Gastroesophageal sphincter (tissue), 3 donors: ENCODE measurements at regions not wholly inside any gene's neighbourhood (a gene's known extent, or its start where the extent isn't known, plus 50 kb on each side); places are given as distances from the start of the nearest gene placed in this dataset.

Source experiments
- EP300 ChIP-seq: sonication (generic); formaldehyde crosslinking; IDR thresholded peaks from one replicate; pipeline ENCODE4 v1.6.1; 2017; ENCODE audit warnings: antibody characterized with exemption, mild to moderate bottlenecking
- POLR2A ChIP-seq, 2 donors: fragments of 450-650 bp; IDR thresholded peaks; one replicate each; pipeline ENCODE4 v1.6.1; 2017; ENCODE audit warnings: antibody characterized with exemption in 2 of 2, mild to moderate bottlenecking in 2 of 2, moderate library complexity in 1 of 2
- POLR2AphosphoS5 ChIP-seq: sonication (generic); formaldehyde crosslinking; IDR thresholded peaks from one replicate; pipeline ENCODE4 v1.6.1; 2017; ENCODE audit warnings: antibody characterized with exemption
- TF ChIP-seq, protein P1 (sequence below), 4 experiments: fragments of 200-600 bp in 2 of 4; fragments of 450-650 bp in 2 of 4; sonication (generic) in 1 of 4; IDR thresholded peaks; one replicate each; pipeline ENCODE4 v1.5.1; 2017 to 2019; ENCODE audit warnings: antibody characterized with exemption in 4 of 4, mild to moderate bottlenecking in 2 of 4, moderate library complexity in 2 of 4

DNA sequence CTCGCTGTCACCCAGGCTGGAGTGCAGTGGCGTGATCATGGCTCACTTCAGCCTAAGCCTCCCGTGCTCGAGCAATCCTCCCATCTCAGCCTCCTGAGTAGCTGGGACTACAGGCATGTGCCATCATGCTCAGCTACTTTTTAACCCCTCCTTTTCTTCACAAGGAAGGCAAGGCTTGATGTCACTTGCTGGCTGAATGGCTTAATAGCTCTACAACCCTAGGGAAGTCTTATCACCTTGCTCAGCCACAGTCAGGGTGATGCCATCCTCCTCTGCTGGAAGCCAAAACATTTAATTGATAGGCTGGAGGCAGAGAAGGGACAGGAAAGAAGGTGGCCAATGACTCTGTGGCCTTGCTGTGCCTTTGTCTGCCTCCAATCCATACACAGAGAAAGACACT is 131.9 kb downstream of the MED15 start:
- TF ChIP-seq, protein P1, sequence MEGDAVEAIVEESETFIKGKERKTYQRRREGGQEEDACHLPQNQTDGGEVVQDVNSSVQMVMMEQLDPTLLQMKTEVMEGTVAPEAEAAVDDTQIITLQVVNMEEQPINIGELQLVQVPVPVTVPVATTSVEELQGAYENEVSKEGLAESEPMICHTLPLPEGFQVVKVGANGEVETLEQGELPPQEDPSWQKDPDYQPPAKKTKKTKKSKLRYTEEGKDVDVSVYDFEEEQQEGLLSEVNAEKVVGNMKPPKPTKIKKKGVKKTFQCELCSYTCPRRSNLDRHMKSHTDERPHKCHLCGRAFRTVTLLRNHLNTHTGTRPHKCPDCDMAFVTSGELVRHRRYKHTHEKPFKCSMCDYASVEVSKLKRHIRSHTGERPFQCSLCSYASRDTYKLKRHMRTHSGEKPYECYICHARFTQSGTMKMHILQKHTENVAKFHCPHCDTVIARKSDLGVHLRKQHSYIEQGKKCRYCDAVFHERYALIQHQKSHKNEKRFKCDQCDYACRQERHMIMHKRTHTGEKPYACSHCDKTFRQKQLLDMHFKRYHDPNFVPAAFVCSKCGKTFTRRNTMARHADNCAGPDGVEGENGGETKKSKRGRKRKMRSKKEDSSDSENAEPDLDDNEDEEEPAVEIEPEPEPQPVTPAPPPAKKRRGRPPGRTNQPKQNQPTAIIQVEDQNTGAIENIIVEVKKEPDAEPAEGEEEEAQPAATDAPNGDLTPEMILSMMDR (IDR thresholded peaks at IDR 0.05) = no peak
- no peak for TF ChIP-seq POLR2A (IDR thresholded peaks at IDR 0.05)
- no peak for TF ChIP-seq POLR2AphosphoS5
- TF ChIP-seq EP300 = no peak
